Erythroblast (primary cell): ENCODE measurements at regions not wholly inside any gene's neighbourhood (a gene's known extent, or its start where the extent isn't known, plus 50 kb on each side); places are given as distances from the start of the nearest gene placed in this dataset.
"Not testable (repeated sequence)": the region's sequence is repeated elsewhere in the genome, so short reads cannot be mapped to it uniquely, and the experiment has no call there.

ENCODE experiments used
- DNase-seq, 2 experiments: peaks; one replicate each; lab custom pipeline; 2025; lab: John Stamatoyannopoulos, UW
- GATA1 ChIP-seq: IDR thresholded peaks from 2 replicates; pipeline ENCODE4 v1.6.1; 2011; ENCODE audit warnings: low read depth, mild to moderate bottlenecking, control low read depth, low read length, moderate library complexity
- POLR2A ChIP-seq: IDR thresholded peaks from 2 replicates; pipeline ENCODE4 v1.6.1; 2011; ENCODE audit warnings: mild to moderate bottlenecking, low read length

DNA sequence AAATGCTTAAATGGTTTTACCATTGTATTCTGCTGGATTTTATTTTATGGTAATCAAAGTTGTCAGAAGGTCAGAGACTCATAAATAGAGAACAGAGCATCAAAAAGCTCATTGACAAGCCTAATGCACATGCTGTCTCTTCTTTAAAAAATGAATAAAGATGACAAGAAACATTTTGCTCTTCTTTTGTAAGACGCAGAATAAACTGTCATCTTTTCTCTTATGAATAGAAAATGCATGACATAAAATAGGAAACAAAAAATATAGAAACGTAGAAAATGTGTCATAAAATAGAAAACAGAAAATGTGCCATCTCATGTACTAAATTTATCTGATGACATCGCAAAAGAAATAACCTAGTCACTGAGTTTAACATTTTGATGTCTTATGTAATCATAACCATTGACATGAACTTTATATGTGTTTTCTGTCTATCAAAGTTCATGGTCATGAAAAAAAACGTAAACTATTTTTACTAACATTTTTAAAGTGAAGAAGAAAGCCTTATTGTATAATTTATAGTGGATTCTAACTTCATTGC lies 484.1 kb downstream of the TRIML1 start:
- DNase-seq: no peak
- TF ChIP-seq POLR2A (no peak), GATA1 (no peak)

DNA sequence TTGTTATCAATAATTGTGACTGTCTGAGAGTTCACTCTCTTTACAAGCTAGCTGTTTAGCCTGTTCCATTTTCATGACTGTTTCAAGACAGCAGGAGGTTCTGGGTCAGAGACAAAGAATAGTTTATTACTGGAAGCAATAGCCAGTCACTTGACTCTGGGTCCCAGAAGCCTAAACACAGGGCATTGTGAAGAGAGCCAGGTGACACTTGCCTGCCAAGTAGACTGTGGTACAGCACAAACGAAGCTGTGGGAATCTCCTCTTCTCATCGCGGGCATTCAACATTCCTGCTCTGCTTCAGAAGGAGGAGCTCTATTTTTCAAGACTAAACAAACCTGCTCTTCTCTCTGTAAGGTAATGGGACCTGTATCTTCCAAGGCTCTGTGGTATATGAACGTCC lies 485.1 kb downstream of the TRIML1 start:
- TF ChIP-seq GATA1: no peak
- DNase-seq: no peak

DNA sequence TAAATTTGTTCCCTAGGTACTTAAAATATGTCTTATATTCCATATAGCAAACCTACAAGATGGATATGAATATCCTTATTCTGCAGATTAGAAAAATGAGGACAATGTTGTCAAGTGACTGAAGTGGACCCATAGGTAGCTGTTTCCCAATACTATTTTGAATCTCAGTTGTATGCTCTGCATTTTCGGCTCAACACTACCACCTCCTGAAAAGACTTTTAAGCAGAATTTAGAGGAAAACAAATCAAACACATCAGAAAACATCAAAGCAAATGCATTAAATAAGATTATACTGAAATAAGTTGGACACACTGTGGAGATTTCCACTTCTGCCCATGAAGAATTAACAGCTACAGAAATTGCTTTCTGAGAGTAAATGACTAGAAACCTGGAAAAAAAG lies 488.7 kb downstream of the TRIML1 start:
- TF ChIP-seq POLR2A: no peak
- TF ChIP-seq GATA1: no peak
- no peak for DNase-seq

DNA sequence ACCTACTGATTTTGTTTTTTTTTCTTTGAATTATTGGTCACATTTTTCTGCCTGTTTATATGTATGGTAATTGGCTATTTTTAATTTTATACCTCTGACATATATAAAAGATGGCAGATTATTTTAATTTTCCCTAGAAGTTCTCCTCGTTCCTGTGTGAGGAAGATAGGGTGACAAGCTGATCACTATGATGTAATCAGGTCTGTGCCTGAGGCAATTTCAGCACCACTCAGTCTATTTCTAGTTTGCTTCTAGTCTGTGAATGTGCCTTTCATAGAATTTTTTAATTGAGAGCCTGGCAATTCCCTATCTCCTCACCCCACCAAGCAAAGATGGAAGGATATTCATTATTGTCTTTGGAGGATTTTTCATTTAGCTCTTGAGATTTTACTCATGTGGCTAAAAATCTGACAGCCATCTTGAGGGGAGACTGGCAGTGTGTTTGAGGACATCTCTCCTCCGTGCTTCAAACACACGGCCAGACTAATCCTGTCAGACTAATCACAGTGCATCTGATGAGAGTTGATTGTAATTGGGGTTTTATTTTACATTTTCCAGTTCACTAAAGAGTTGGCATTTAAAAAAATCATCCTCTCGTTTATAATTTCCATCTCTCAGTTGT lies 500.3 kb downstream of the TRIML1 start:
- TF ChIP-seq POLR2A (no peak), GATA1 (no peak)
- DNase-seq: no peak

DNA sequence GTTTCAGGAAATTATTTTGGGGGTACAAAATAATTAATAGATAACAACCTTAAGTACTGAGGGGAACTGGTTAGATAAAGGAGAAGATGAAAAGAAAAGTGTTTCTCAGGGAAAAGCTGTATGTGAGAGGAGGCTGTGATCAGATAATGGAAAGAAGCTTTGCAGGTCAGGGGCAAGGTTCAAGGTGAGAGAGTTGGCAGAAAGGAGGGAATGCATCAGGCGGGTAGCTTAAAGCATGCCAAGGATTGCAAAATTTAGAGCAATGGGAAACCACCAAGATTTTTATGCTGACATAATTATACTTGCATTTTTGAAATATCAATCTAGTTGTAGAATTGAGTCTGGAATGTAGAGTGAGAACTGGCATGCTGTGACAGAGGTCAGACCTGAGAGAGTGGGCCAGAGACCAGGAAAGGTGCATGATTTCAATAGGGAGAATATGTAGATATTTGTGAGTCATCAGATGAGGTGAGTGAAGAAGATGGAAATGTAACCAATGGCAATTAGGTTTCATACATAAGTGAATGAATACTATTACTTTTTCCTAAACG lies 508.7 kb downstream of the TRIML1 start:
- no peak for TF ChIP-seq GATA1
- no peak for TF ChIP-seq POLR2A
- no peak for DNase-seq

- no peak for TF ChIP-seq POLR2A
- no peak for TF ChIP-seq GATA1
Measured at GRCh38 chr4:188649635-188650034, 510.4 kb downstream of the TRIML1 start.

DNA sequence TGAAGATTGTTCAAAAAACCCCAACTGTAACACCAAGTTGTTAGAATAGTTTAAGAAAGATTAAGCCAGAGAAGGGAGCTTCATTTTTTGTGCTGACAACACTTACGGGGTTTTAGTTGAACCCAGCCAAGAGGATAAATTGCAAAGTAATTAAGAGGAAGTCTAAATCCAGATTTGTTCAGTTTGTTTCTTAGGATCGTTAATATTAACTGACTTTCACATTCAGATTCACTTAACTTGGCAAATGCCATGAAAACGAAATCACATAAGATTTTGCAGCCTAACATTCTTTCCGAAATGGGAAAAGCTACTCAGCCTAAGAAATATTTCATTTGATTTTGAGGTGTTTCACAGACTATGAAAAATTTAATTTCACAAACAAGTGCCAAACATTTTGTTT lies 511.3 kb downstream of the TRIML1 start:
- no peak for DNase-seq
- TF ChIP-seq POLR2A (no peak), GATA1 (no peak)

More at GRCh38 chr4:188649635-188650034, 510.4 kb downstream of the TRIML1 start:
- DNase-seq: no peak

DNA sequence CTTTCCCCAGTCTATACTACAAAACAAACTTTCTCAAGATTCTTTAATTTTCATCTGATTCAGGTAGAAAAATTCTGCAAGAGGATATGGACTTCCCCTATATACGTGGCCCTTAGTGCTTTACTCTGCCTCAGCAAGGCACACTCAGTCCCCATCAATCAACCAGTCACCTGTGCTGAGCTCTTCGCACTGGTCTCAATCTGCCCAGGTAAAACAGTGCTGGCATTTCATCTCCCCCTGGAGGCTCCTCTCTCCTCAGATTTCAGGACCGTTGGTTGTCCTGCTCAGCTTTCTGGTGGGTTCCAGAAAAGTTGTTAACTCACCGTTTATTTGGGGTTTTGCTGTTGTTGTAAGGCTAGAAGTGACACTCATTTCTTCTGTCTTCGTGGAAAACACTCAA lies 518.1 kb downstream of the TRIML1 start:
- TF ChIP-seq GATA1 (no peak), POLR2A (no peak)
- no peak for DNase-seq

DNA sequence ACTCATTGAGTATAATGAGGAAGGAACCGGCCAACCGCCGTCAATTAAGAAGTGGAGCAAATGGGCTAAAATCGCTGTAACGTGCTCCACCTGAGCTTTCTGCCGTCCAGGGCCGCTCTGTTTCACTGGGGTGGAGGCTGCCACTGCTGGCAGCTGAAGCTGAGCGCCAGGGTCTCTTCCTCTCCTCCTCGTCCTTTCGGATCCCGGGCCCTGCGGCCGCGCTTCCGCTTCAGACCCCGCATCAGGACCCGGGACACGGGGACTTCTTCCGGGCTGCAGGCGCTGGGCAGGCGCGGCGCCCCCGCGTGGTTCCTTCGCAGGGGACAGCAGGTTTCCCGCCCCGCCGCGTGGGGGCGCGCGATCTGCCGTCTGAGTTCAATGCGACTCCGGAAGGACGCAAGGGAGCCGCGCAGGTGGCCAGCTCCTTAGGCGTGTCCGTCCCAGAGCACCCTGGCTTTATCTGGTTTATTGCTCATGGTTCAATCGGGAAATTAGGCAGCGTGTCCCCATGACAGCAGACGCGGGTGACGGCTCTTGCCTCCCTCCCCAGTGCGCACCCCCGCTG lies 519.8 kb downstream of the TRIML1 start:
- DNase-seq: no peak
- TF ChIP-seq GATA1: no peak
- TF ChIP-seq POLR2A: no peak

- TF ChIP-seq GATA1 (no peak), POLR2A (no peak)
- no peak for DNase-seq
Measured at GRCh38 chr4:188660796-188661195, 521.6 kb downstream of the TRIML1 start.

- no peak for TF ChIP-seq GATA1
- TF ChIP-seq POLR2A: no peak
Measured at GRCh38 chr4:188661502-188661901, 522.3 kb downstream of the TRIML1 start.

GRCh38 chr4:188663369-188663768 lies 524.1 kb downstream of the TRIML1 start:
- TF ChIP-seq GATA1 (no peak), POLR2A (no peak)
- DNase-seq: no peak

More at GRCh38 chr4:188661502-188661901, 522.3 kb downstream of the TRIML1 start:
- no peak for DNase-seq

DNA sequence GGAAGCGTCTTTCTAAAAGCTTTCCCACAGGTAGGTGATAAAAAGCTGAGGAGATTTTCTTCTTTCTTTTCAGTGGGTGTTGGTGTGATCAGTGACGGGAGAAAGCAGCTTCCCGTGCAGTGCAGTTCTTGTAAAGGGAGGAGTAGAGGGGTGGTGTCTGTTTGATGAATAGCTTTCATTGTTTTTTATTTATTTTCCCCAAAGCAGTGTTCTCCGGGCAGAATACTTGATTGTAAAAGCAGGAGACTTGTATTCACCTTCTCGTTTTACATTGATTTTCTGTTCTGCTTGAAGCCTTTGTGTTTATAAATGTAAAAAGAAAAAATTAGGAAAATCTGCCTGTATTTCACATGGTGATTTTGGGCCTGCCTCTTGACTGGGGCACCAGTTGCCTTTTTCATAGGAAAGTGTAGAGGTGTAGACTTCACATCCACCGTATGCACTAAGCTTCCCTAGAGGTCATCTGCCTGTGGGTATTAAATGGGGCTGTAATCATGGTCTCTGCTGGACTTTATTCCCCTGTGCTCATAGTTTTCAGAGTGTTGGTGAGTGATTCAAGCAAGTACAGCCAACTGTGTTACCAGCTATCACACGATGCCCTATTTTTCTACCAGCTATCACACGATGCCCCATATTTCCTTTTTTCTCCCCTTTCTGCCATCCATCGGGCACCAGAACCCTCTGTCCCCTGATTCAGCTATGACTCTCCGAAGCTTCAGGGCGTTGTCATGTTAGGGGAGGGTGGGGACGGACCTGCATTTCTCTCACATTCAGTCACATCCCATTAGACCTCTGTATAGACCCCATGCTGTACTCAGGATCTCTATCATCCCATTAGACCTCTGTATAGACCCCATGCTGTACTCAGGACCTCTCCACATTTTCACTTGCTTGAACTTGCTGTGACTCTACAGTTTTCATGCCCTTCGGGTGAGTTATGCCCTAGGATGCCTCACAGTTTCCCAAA lies 526.5 kb downstream of the TRIML1 start:
- TF ChIP-seq POLR2A: no peak
- TF ChIP-seq GATA1: no peak
- DNase-seq: no peak

GRCh38 chr4:188678691-188679090 lies 539.5 kb downstream of the TRIML1 start:
- DNase-seq: not testable (repeated sequence)
